Stimulated activated effector memory CD8-positive, alpha-beta T cell treated with anti-CD3 and anti-CD28 coated beads, Interleukin-12 subunit alpha, Interleukin-12 subunit beta, amount 100 ng/mL, for 72 hours (primary cell): ENCODE measurements at regions not wholly inside any gene's neighbourhood (a gene's known extent, or its start where the extent isn't known, plus 50 kb on each side); places are given as distances from the start of the nearest gene placed in this dataset.
A peak's percentile ranks its signal among the peaks of the same experiment; 100 is the strongest.
"Not testable (repeated sequence)": the region's sequence is repeated elsewhere in the genome, so short reads cannot be mapped to it uniquely, and the experiment has no call there.

ENCODE experiments used
- ATAC-seq: fragments of 150-1000 bp; cut with Tn5 transposase; 2 replicates; pipeline ENCODE4 v1.10.0; 2021
- DNase-seq, 2 donors: peaks; one replicate each; pipeline ENCODE4 v3.0.0; 2021 to 2022; ENCODE audit warnings: low spot score in 2 of 2
- H3K27ac Mint-ChIP-seq: one replicate; pipeline ENCODE4 v1.8.0; 2022; ENCODE audit warnings: mild to moderate bottlenecking, mixed read lengths
- H3K36me3 Mint-ChIP-seq: one replicate; pipeline ENCODE4 v1.8.0; 2022; ENCODE audit warnings: mild to moderate bottlenecking, mixed read lengths
- H3K4me1 Mint-ChIP-seq: one replicate; pipeline ENCODE4 v1.8.0; 2022; ENCODE audit warnings: mixed read lengths
- H3K4me3 Mint-ChIP-seq: one replicate; pipeline ENCODE4 v1.8.0; 2022; ENCODE audit warnings: mild to moderate bottlenecking, mixed read lengths
- H3K9me3 Mint-ChIP-seq: one replicate; pipeline ENCODE4 v1.8.0; 2022; ENCODE audit warnings: mixed read lengths

- DNase-seq (no peak), ATAC-seq (no peak)
- Mint-ChIP-seq H3K36me3 (no peaks in the 10 kb centered on the region), H3K4me1 (peaks cover 7% of the 10 kb centered on the region), H3K4me3 (no peak overlapping the region), H3K9me3 (no peaks in the 10 kb centered on the region), H3K27ac (no peak overlapping the region)
Observed at GRCh38 chr4:38482696-38483095, 181.3 kb upstream of the KLF3 start.

- DNase-seq, H3K9me3 Mint-ChIP-seq, H3K36me3 Mint-ChIP-seq, H3K27ac Mint-ChIP-seq, H3K4me3 Mint-ChIP-seq, ATAC-seq, H3K4me1 Mint-ChIP-seq: not testable (repeated sequence)
Observed at GRCh38 chr4:38483628-38484027, 180.4 kb upstream of the KLF3 start.

- no peak overlapping the region for H3K4me3 Mint-ChIP-seq
- H3K9me3 Mint-ChIP-seq, result no peaks in the 10 kb centered on the region
- no peaks in the 10 kb centered on the region for H3K36me3 Mint-ChIP-seq
- peaks cover 26% of the 10 kb centered on the region for H3K4me1 Mint-ChIP-seq
- peak overlapping the region; percentile 18 for H3K27ac Mint-ChIP-seq
- DNase-seq (no peak), ATAC-seq (no peak)
Observed at GRCh38 chr4:38489011-38489861, 174.8 kb upstream of the KLF3 start.

GRCh38 chr4:38489924-38490639 lies 173.9 kb upstream of the KLF3 start:
- no peaks in the 10 kb centered on the region for H3K9me3 Mint-ChIP-seq
- no peak for ATAC-seq
- H3K4me1 Mint-ChIP-seq, result peaks cover 26% of the 10 kb centered on the region
- no peak for DNase-seq
- H3K27ac Mint-ChIP-seq, result peak overlapping the region; percentile 18
- no peak overlapping the region for H3K4me3 Mint-ChIP-seq
- H3K36me3 Mint-ChIP-seq, result no peaks in the 10 kb centered on the region

GRCh38 chr4:38490753-38491446 lies 173.1 kb upstream of the KLF3 start:
- DNase-seq, result no peak
- no peaks in the 10 kb centered on the region for H3K9me3 Mint-ChIP-seq
- no peak for ATAC-seq
- no peak overlapping the region for H3K27ac Mint-ChIP-seq
- peaks cover 26% of the 10 kb centered on the region for H3K4me1 Mint-ChIP-seq
- H3K36me3 Mint-ChIP-seq, result no peaks in the 10 kb centered on the region
- no peak overlapping the region for H3K4me3 Mint-ChIP-seq

GRCh38 chr4:38491854-38492478 lies 172.0 kb upstream of the KLF3 start:
- no peak for DNase-seq
- no peaks in the 10 kb centered on the region for H3K9me3 Mint-ChIP-seq
- peak; percentile 44 for ATAC-seq
- peaks cover 26% of the 10 kb centered on the region for H3K4me1 Mint-ChIP-seq
- no peak overlapping the region for H3K4me3 Mint-ChIP-seq
- H3K27ac Mint-ChIP-seq, result no peak overlapping the region
- H3K36me3 Mint-ChIP-seq, result no peaks in the 10 kb centered on the region

GRCh38 chr4:38493066-38493465 lies 170.9 kb upstream of the KLF3 start:
- H3K4me1 Mint-ChIP-seq, result peaks cover 26% of the 10 kb centered on the region
- H3K36me3 Mint-ChIP-seq, result no peaks in the 10 kb centered on the region
- ATAC-seq (no peak), DNase-seq (no peak)
- no peak overlapping the region for H3K27ac Mint-ChIP-seq
- H3K9me3 Mint-ChIP-seq, result no peaks in the 10 kb centered on the region
- no peak overlapping the region for H3K4me3 Mint-ChIP-seq

GRCh38 chr4:38495446-38495845 lies 168.6 kb upstream of the KLF3 start:
- no peak for ATAC-seq
- Mint-ChIP-seq H3K4me1 (peaks cover 13% of the 10 kb centered on the region), H3K27ac (no peak overlapping the region), H3K9me3 (no peaks in the 10 kb centered on the region), H3K4me3 (no peak overlapping the region), H3K36me3 (no peaks in the 10 kb centered on the region)
- DNase-seq, result no peak

- H3K9me3 Mint-ChIP-seq, result no peaks in the 10 kb centered on the region
- ATAC-seq (no peak), DNase-seq (no peak)
- peaks cover 3% of the 10 kb centered on the region for H3K4me1 Mint-ChIP-seq
- no peak overlapping the region for H3K4me3 Mint-ChIP-seq
- no peaks in the 10 kb centered on the region for H3K36me3 Mint-ChIP-seq
- H3K27ac Mint-ChIP-seq, result no peak overlapping the region
Observed at GRCh38 chr4:38497121-38497520, 166.9 kb upstream of the KLF3 start.

- no peaks in the 10 kb centered on the region for H3K36me3 Mint-ChIP-seq
Observed at GRCh38 chr4:38499101-38499500, 164.9 kb upstream of the KLF3 start.

GRCh38 chr4:38500433-38500832 lies 163.6 kb upstream of the KLF3 start:
- peaks cover 9% of the 10 kb centered on the region for H3K4me1 Mint-ChIP-seq
- no peak for DNase-seq
- no peak overlapping the region for H3K27ac Mint-ChIP-seq
- no peak overlapping the region for H3K4me3 Mint-ChIP-seq
- no peaks in the 10 kb centered on the region for H3K36me3 Mint-ChIP-seq
- H3K9me3 Mint-ChIP-seq, result no peaks in the 10 kb centered on the region
- ATAC-seq, result no peak

More at GRCh38 chr4:38499101-38499500, 164.9 kb upstream of the KLF3 start:
- Mint-ChIP-seq H3K4me1 (peaks cover 8% of the 10 kb centered on the region), H3K4me3 (no peak overlapping the region), H3K9me3 (no peaks in the 10 kb centered on the region), H3K27ac (no peak overlapping the region)
- DNase-seq, result no peak
- no peak for ATAC-seq

- ATAC-seq, result no peak
- Mint-ChIP-seq H3K4me1 (peaks cover 15% of the 10 kb centered on the region), H3K36me3 (no peaks in the 10 kb centered on the region), H3K9me3 (no peaks in the 10 kb centered on the region), H3K4me3 (no peak overlapping the region), H3K27ac (no peak overlapping the region)
- no peak for DNase-seq
Observed at GRCh38 chr4:38501698-38502097, 162.3 kb upstream of the KLF3 start.

GRCh38 chr4:38503689-38504395 lies 160.2 kb upstream of the KLF3 start:
- ATAC-seq (peak; percentile 52), DNase-seq (no peak)
- H3K36me3 Mint-ChIP-seq, result no peaks in the 10 kb centered on the region
- peak overlapping the region; percentile 4 for H3K4me3 Mint-ChIP-seq
- no peak overlapping the region for H3K27ac Mint-ChIP-seq
- no peaks in the 10 kb centered on the region for H3K9me3 Mint-ChIP-seq
- H3K4me1 Mint-ChIP-seq, result peaks cover 35% of the 10 kb centered on the region

GRCh38 chr4:38504396-38504715 lies 159.6 kb upstream of the KLF3 start:
- Mint-ChIP-seq H3K9me3 (no peaks in the 10 kb centered on the region), H3K4me1 (peaks cover 40% of the 10 kb centered on the region), H3K36me3 (no peaks in the 10 kb centered on the region), H3K27ac (no peak overlapping the region), H3K4me3 (peak overlapping the region; percentile 4)
- DNase-seq (no peak), ATAC-seq (no peak)

- peaks cover 77% of the 10 kb centered on the region for H3K4me1 Mint-ChIP-seq
- ATAC-seq (peak; percentile 89), DNase-seq (peak in 1 of 2 donors; percentile 62)
- H3K9me3 Mint-ChIP-seq, result no peaks in the 10 kb centered on the region
- no peak overlapping the region for H3K27ac Mint-ChIP-seq
- H3K4me3 Mint-ChIP-seq, result peak overlapping the region; percentile 15
- no peaks in the 10 kb centered on the region for H3K36me3 Mint-ChIP-seq
Observed at GRCh38 chr4:38509551-38509950, 154.4 kb upstream of the KLF3 start.
